ENCODE measurements at regions not wholly inside any gene's neighbourhood (a gene's known extent, or its start where the extent isn't known, plus 50 kb on each side); places are given as distances from the start of the nearest gene placed in this dataset.

DNA sequence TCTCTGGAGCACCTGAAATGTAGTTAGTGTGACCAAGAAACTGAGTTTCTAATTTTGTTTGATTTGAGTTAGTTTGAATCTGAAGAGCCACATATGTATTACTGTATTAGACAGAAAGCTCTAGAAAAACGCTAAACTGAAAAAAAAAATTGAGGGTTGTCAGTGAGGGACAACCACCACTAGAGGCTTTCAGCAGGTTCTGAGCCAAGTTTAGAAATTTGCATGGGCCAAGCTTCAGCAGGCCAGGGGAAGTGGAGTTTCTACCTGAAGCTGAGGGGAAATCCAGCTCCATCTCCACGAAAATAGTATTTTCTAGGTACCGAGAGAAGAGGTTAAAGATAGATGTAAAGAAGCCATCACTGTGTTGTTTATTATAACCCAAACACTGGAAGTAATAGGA, 77.9 kb upstream of the PLXNA4 start:
- no peak for TF ChIP-seq EZH2 (IDR thresholded peaks at IDR 0.05; ENCODE audit: insufficient read depth, poor library complexity, severe bottlenecking)
- no peak for TF ChIP-seq EZH2phosphoT487 (IDR thresholded peaks at IDR 0.05; ENCODE audit: insufficient read depth, low read depth)
